ENCODE measurements at regions not wholly inside any gene's neighbourhood (a gene's known extent, or its start where the extent isn't known, plus 50 kb on each side); places are given as distances from the start of the nearest gene placed in this dataset.

DNA sequence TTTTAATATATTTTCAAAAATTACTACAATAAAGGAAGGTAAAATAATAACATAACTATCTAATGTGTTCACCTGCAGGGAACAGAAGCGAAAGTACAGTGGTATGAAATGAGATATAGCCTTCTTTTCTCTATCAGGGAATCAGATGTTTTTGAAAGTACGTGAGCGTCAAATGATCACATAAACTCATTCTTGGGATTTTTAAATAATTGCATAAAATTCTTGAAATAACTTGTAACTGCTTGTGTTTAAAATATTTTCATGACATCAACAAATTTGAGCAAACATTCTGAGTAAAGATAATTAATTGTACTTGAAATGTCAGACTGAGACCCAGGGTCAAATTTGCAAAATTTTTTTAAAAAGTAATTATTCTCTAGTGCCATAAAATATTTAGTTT, 193.5 kb upstream of the NEIL3 start:
- Histone ChIP-seq H3K4me1 (ENCODE audit: control insufficient read depth, insufficient read depth, low read length) (no peaks in the 10 kb centered on the region), H3K27me3 (ENCODE audit: control insufficient read depth, insufficient read depth, low read length) (no peaks in the 10 kb centered on the region), H3K27ac (ENCODE audit: low read length) (no peak overlapping the region), H3K36me3 (ENCODE audit: control insufficient read depth, insufficient read depth, low read length) (no peaks in the 10 kb centered on the region), H3K9me3 (ENCODE audit: control insufficient read depth, insufficient read depth, low read length) (no peaks in the 10 kb centered on the region), H3K4me3 (ENCODE audit: low read length) (no peak overlapping the region)
- no peaks in the 10 kb centered on the region for H3K4me1 Mint-ChIP-seq
- no peak overlapping the region for H3K4me3 Mint-ChIP-seq
- H3K27ac Mint-ChIP-seq: no peak overlapping the region
- H3K36me3 Mint-ChIP-seq: no peaks in the 10 kb centered on the region
- DNase-seq: no peak
- H3K27me3 Mint-ChIP-seq (ENCODE audit: low read depth in 2 of 2): no peaks in the 10 kb centered on the region
- TF ChIP-seq, protein P1, sequence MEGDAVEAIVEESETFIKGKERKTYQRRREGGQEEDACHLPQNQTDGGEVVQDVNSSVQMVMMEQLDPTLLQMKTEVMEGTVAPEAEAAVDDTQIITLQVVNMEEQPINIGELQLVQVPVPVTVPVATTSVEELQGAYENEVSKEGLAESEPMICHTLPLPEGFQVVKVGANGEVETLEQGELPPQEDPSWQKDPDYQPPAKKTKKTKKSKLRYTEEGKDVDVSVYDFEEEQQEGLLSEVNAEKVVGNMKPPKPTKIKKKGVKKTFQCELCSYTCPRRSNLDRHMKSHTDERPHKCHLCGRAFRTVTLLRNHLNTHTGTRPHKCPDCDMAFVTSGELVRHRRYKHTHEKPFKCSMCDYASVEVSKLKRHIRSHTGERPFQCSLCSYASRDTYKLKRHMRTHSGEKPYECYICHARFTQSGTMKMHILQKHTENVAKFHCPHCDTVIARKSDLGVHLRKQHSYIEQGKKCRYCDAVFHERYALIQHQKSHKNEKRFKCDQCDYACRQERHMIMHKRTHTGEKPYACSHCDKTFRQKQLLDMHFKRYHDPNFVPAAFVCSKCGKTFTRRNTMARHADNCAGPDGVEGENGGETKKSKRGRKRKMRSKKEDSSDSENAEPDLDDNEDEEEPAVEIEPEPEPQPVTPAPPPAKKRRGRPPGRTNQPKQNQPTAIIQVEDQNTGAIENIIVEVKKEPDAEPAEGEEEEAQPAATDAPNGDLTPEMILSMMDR (IDR thresholded peaks at IDR 0.05): no peak
- 100% methylated on average over 1 of the region's 3 CpGs for WGBS (ENCODE audit: insufficient coverage)
- intact Hi-C loops (cut with micrococcal nuclease): no loop called here
- ATAC-seq: no peak
- H3K9me3 Mint-ChIP-seq: peaks cover 5 to 13% of the 10 kb centered on the region in 2 donors

DNA sequence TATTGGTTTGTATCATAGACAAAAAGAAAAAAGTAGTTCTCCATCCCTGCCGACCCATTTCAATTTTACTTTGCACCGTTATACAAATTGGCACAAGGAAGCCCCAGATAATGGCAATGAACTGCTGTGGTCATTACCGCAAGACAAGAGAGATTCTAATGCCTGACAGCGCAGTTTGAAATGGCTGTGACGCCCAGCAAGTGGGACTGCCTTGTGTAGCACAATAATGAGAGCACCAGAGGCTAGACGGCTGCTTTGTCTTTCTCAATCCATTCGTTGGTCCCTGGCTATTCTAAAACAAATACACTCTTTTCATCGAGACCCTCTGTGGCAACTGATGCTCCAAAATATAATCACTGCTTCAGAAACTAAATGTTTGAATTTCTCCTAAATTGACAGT, 192.4 kb upstream of the NEIL3 start:
- ATAC-seq: no peak
- H3K36me3 Mint-ChIP-seq: no peaks in the 10 kb centered on the region

DNA sequence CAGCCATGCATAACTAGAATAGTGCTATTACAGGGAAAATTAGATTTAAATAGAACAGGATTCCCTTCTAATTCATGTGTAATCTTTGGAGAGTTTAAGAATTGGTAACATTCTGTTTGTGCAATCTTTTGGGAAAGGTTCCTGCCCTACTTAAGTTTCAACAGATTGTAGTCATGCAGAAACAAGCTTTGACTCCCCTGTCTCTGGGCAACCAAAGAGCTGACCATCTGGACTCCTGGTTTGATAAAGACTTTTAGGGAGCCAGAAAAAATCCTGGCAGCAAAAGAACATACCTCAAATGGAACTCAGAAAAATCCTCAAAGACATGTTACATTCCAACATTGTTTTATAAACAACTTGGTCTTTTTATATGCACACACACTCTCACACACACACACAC, 191.1 kb upstream of the NEIL3 start:
- no peak overlapping the region for H3K4me3 Mint-ChIP-seq
- Histone ChIP-seq H3K4me1 (ENCODE audit: control insufficient read depth, insufficient read depth, low read length) (no peaks in the 10 kb centered on the region), H3K36me3 (ENCODE audit: control insufficient read depth, insufficient read depth, low read length) (no peaks in the 10 kb centered on the region), H3K27ac (ENCODE audit: low read length) (no peak overlapping the region), H3K9me3 (ENCODE audit: control insufficient read depth, insufficient read depth, low read length) (no peaks in the 10 kb centered on the region), H3K27me3 (ENCODE audit: control insufficient read depth, insufficient read depth, low read length) (no peaks in the 10 kb centered on the region), H3K4me3 (ENCODE audit: low read length) (no peak overlapping the region)
- H3K4me1 Mint-ChIP-seq: no peaks in the 10 kb centered on the region
- peaks cover 2 to 7% of the 10 kb centered on the region in 2 donors for H3K9me3 Mint-ChIP-seq
- TF ChIP-seq, protein P1 (IDR thresholded peaks at IDR 0.05): no peak
- intact Hi-C loops (cut with micrococcal nuclease): no loop called here
- DNase-seq (no peak), ATAC-seq (no peak)
- no peak overlapping the region for H3K27ac Mint-ChIP-seq
- H3K27me3 Mint-ChIP-seq (ENCODE audit: low read depth in 2 of 2): no peaks in the 10 kb centered on the region
- H3K36me3 Mint-ChIP-seq: no peaks in the 10 kb centered on the region

More for the DNA sequence above, 192.4 kb upstream of the NEIL3 start:
- DNase-seq: no peak
- Histone ChIP-seq H3K36me3 (ENCODE audit: control insufficient read depth, insufficient read depth, low read length) (no peaks in the 10 kb centered on the region), H3K27ac (ENCODE audit: low read length) (no peak overlapping the region), H3K27me3 (ENCODE audit: control insufficient read depth, insufficient read depth, low read length) (no peaks in the 10 kb centered on the region), H3K4me1 (ENCODE audit: control insufficient read depth, insufficient read depth, low read length) (no peaks in the 10 kb centered on the region), H3K9me3 (ENCODE audit: control insufficient read depth, insufficient read depth, low read length) (no peaks in the 10 kb centered on the region), H3K4me3 (ENCODE audit: low read length) (no peak overlapping the region)
- intact Hi-C loops (cut with micrococcal nuclease): no loop called here
- Mint-ChIP-seq H3K4me3 (no peak overlapping the region), H3K27ac (no peak overlapping the region), H3K27me3 (ENCODE audit: low read depth in 2 of 2) (no peaks in the 10 kb centered on the region), H3K9me3 (peaks cover 5 to 11% of the 10 kb centered on the region in 2 donors), H3K4me1 (no peaks in the 10 kb centered on the region)
- TF ChIP-seq, protein P1 (IDR thresholded peaks at IDR 0.05): no peak
- WGBS (ENCODE audit: insufficient coverage): 54% methylated on average over 8 of the region's 8 CpGs

- H3K36me3 ChIP-seq (ENCODE audit: control insufficient read depth, insufficient read depth, low read length): no peaks in the 10 kb centered on the region
- no peaks in the 10 kb centered on the region for H3K4me1 Mint-ChIP-seq
- no peaks in the 10 kb centered on the region for H3K36me3 Mint-ChIP-seq
- no peak overlapping the region for H3K27ac Mint-ChIP-seq
- no CpG with 5 or more reads among the region's 1 CpG for WGBS (ENCODE audit: insufficient coverage)
- TF ChIP-seq, protein P1 (IDR thresholded peaks at IDR 0.05): no peak
- no peaks in the 10 kb centered on the region for H3K27me3 ChIP-seq (ENCODE audit: control insufficient read depth, insufficient read depth, low read length)
- ATAC-seq (no peak), DNase-seq (no peak)
- intact Hi-C loops (cut with micrococcal nuclease): no loop called here
- H3K4me3 ChIP-seq (ENCODE audit: low read length): no peak overlapping the region
- H3K27ac ChIP-seq (ENCODE audit: low read length): no peak overlapping the region
- no peaks in the 10 kb centered on the region for H3K27me3 Mint-ChIP-seq (ENCODE audit: low read depth in 2 of 2)
- peaks cover 2 to 7% of the 10 kb centered on the region in 2 donors for H3K9me3 Mint-ChIP-seq
- H3K9me3 ChIP-seq (ENCODE audit: control insufficient read depth, insufficient read depth, low read length): no peaks in the 10 kb centered on the region
- H3K4me1 ChIP-seq (ENCODE audit: control insufficient read depth, insufficient read depth, low read length): no peaks in the 10 kb centered on the region
- no peak overlapping the region for H3K4me3 Mint-ChIP-seq
These were observed 190.6 kb upstream of the NEIL3 start for GRCh38 chr4:177119021-177119471.

All from natural killer cell (primary cell).